HG02610 (cell line): ENCODE measurements at regions not wholly inside any gene's neighbourhood (a gene's known extent, or its start where the extent isn't known, plus 50 kb on each side); places are given as distances from the start of the nearest gene placed in this dataset.

Experiments
- ATAC-seq: cut with Tn5 transposase; IDR thresholded peaks from one replicate; pipeline ENCODE4 v1.9.1; 2021; ENCODE audit warnings: mild to moderate bottlenecking, moderate library complexity; ENCODE audit not compliant: unreplicated experiment

GRCh38 chr5:10876006-10876744, 115.1 kb upstream of the DAP start:
- no peak for ATAC-seq

GRCh38 chr5:10875201-10875768, 114.3 kb upstream of the DAP start:
- no peak for ATAC-seq

- ATAC-seq: no peak
These were observed 113.5 kb upstream of the DAP start for GRCh38 chr5:10874541-10874940.

DNA sequence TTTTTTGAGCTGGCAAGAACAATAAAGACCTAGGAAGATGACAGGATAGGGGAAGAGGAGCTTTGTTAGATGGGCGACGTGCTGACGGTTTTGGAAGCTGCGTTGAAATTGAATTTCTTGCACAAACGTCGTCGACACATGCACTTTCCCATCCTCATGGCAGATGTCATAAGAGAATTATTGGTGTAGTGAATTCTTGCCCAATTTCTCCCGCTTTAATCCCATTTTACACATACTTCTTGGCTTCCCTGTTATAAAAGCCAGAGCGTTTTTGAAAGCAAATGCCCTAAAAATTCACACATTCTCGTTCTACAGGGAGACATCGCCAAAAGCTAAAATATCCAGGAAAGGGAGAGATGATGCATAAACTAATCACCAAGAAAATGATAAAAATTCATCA, 109.8 kb upstream of the DAP start:
- no peak for ATAC-seq

DNA sequence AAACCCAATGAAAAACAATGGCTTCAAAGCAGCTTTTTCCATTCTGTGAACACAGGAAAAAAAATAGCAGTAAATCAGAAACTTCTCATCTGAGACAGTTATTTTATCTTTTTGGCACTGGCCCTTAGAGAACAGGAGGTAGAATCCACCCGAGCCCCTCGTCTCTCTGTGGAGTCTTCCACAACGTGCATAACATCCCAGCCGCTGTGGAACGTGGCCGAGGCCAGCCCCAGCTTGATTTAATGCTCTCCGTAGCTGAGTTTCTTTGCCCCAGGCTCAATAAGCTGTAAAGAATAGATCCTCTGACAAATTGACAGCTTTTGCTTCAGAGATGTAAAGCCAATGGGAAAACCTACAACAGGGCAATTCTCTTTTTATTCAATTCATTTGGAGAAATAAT, 107.9 kb upstream of the DAP start:
- no peak for ATAC-seq

GRCh38 chr5:10867389-10868303, 106.6 kb upstream of the DAP start:
- ATAC-seq: no peak

DNA sequence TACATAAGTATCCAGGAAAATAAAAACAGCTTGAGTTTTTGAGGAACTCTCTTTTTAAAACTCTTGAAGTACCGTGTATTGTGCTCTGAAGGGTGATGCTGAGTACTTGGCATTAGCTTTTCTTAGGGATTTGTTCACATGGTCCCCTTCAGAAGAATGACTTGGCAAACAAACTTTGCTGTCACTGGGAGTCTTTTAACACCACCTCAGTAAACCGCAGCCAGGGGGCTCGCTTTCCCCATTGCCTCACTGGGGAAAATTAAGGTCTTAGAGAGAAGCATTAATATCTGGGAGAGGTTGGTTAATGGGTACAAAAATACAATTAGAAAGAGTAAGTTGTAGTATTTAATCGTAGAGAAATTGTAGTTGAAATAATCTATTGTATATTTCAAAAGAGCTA, 105.9 kb upstream of the DAP start:
- ATAC-seq: no peak

GRCh38 chr5:10863763-10864383, 102.8 kb upstream of the DAP start:
- peak; percentile 87 for ATAC-seq

DNA sequence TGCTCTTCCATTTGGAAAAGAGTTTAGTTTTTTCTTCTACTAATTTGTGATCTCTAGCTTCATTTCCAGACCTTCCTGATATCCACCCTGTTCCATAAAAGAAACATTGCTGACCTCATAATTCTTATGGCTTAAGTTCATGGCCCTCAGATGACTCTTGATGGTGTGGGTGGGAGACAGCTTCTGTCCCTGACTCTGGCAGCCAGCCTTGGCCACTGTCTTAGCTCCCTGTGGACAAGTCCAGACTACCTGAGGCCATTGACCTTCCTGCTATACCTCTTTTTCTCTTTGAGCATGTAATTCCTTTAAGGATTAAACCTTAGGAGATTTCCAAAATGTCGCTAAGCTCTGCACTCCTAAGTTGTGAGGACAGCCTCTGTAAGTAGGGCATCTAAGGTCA, 101.1 kb upstream of the DAP start:
- no peak for ATAC-seq

- ATAC-seq: no peak
These were observed 100.4 kb upstream of the DAP start for GRCh38 chr5:10861423-10861790.

GRCh38 chr5:10860645-10861422, 99.8 kb upstream of the DAP start:
- no peak for ATAC-seq

DNA sequence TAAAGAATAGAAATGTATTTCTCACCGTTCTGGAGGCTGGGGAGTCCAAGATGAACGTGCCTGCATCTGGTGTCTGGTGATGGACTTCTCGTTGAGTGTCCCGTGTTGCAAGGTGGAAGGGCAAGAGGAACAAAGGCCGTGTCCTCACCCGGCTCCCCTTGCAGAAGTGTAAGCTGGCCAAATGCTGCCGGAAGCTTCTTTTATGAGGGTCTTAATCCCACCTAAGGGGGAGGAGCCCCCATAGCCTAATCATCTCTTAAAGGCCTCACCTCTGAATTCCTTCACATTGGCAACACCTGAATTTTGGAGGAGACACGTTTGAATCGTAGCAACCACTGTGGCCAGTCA, 99.1 kb upstream of the DAP start:
- ATAC-seq: no peak

DNA sequence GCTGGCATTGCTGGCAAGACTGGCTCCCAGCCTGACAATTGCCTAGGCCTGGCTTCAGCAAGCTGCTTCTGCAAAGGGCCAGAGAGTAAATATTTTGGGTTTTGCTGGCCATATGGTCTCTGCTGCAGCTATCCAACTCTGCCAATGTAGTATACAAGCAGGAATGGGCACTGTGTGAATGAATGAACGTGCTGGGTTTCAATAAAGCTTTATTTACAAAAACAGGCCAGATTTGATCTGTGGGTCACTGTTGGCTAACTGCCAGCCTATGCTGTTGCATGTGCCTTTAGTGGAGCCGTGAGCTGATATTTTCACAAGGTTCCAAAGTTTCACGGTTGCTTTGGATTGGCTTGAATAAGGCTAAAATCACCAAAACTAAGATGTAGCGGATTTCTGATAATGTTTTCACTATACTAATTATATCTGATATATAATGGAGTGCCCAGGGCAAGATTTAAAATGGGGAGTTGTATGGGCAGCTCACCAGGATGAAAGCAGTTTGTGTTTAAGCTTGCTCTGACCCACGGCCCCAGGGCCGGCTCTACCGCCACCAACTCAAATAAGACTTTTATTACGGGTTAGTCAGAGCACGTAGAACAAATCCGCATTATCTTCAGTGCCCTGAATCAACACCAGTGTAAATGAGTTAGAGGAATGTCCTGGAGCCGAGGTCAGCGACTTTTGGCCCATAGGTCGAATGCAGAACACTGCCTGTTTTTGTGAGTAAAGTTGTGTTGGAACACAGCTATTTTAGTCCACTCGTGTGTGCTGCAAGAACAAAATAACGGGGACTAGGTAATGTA, 98.6 kb upstream of the DAP start:
- no peak for ATAC-seq

DNA sequence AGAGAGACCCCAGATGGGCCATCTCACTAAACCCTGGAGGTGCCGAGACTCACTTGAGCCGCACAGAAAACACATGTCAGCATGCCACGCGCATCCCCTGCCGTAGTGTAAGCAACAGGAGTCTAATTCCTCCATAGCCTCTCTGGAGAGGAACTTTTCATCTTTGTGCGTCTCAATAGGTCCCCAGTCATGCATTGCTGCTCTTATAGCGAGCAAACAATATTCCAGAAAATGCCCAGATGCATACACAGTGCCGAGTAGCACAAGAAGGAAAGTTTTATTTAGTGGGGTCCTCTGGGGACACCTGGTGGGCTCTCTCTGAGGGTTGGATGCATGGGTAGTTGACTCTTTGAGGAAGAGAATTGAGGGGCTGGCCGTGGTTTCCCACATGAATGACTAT, 97.9 kb upstream of the DAP start:
- no peak for ATAC-seq

GRCh38 chr5:10858307-10858706, 97.3 kb upstream of the DAP start:
- no peak for ATAC-seq

GRCh38 chr5:10857338-10857733, 96.3 kb upstream of the DAP start:
- ATAC-seq: no peak

GRCh38 chr5:10856683-10857337, 95.8 kb upstream of the DAP start:
- ATAC-seq: no peak

DNA sequence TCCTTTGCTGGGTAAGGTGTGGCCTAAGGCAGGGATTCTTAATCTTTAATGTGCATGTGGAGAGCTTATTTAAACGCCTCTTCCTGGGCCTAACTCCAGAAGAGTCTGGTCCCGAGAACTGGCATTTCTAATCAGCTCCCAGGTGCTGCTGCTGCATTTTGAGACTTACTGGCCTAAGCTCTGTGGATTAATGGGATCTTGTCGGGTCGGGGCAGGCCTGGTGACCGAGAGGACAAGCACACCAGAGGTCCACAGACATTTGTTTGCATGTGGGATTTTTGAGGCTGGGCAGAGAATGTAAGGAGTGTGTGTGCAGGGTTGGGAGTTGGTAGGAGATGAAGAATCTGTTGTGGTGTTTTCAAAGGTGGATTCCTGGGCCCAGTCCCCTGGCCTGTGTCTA, 95.0 kb upstream of the DAP start:
- ATAC-seq: no peak

DNA sequence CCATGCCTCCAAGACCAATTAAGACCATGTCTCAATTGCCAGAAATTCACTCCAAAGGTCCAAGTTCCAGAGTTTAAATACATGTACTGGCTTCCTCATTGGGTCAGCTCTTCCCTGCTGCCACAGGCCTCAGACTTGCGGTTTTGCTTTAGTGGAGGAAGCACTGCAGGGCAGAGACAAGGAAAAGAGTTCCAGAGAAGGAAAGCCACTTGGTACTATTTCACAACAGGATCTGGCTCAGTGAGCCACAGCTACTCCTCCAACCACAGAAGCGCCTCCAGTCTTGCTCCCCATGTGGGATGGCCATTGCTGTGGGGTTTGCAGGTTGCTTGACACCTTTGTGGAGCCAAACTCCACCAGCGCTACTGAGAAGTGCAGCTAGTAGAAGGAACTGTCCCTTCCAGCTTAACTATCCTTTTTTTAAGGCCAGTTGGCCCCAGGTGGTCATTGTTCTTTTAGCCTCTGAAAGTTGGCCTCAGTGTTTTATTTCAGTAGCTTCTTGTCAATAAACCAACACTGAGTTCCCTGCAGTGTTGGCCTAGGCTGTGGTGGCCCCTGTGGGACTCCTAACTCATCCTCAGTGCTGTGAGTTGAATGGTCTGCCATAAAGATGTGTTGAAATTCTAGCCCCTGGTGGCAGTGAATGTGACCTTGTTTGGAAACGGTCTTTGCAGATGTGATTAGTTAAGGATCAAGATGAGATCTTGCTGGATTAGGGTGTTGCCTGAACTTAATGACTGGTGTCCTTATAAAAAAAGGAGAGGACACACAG, 93.7 kb upstream of the DAP start:
- ATAC-seq: no peak
